Body of pancreas (tissue), 4 donors: ENCODE measurements at regions not wholly inside any gene's neighbourhood (a gene's known extent, or its start where the extent isn't known, plus 50 kb on each side); places are given as distances from the start of the nearest gene placed in this dataset.

ENCODE experiments used
- CTCF ChIP-seq, 7 experiments: fragments of 450-650 bp in 4 of 7; fragments of 200-600 bp in 3 of 7; sonication (generic) in 3 of 7; IDR thresholded peaks; one replicate each; pipeline ENCODE4 v1.5.1; 2016 to 2019; ENCODE audit warnings: antibody characterized with exemption in 7 of 7
- POLR2A ChIP-seq, 3 donors: fragments of 450-650 bp; IDR thresholded peaks; one replicate each; pipeline ENCODE4 v1.6.1; 2016; ENCODE audit warnings: antibody characterized with exemption in 3 of 3, mild to moderate bottlenecking in 2 of 3

- TF ChIP-seq CTCF (IDR thresholded peaks at IDR 0.05) (no peak), POLR2A (IDR thresholded peaks at IDR 0.05) (no peak)
These were observed 111.1 kb upstream of the MCHR2 start for GRCh38 chr6:100105138-100105537.
